GM19023 (cell line): ENCODE measurements at regions not wholly inside any gene's neighbourhood (a gene's known extent, or its start where the extent isn't known, plus 50 kb on each side); places are given as distances from the start of the nearest gene placed in this dataset.
"Not testable (repeated sequence)": the region's sequence is repeated elsewhere in the genome, so short reads cannot be mapped to it uniquely, and the experiment has no call there.

ENCODE experiments used
- ATAC-seq: cut with Tn5 transposase; IDR thresholded peaks from one replicate; pipeline ENCODE4 v1.9.1; 2021; ENCODE audit warnings: mild to moderate bottlenecking, moderate library complexity; ENCODE audit not compliant: unreplicated experiment

DNA sequence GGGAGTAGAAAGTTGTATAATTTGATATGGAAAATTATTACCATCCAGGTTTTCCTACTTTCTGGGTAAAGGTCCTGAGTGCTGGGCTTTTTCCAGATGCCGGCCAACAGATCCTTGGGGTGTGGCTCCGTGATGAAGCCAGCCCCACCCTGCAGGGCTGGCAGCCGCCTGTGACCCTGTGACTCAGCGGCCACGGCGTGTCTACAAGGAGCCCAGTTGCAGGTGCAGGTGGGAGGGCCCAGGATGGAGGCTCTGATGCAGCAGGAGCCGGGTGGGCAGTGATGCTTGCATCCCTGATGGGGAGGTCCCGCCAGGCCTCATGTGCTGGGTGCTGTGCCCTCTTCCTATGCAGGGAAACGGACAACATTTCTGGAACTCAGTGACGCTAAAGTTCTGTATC is 96.0 kb upstream of the ALKAL2 start:
- ATAC-seq: no peak

DNA sequence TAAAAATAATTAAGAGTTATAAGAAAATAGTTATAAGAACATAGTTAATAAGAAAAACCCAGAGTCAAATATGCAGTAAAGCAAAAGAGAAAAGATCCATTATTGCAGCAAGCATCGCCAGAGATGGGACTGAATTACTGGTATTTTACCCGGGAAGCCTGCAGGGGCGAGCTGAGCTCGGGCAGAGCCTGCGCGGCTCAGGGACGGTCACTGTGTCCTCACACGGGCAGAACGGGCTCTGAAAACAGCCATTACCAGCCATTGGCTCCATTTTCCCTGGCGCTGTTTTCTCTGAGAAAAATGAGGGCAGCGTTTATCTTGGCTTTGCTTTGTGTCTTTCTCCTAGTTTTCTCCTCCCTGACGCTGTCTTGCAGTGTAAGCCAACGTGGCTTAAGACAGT is 95.3 kb upstream of the ALKAL2 start:
- ATAC-seq: no peak

DNA sequence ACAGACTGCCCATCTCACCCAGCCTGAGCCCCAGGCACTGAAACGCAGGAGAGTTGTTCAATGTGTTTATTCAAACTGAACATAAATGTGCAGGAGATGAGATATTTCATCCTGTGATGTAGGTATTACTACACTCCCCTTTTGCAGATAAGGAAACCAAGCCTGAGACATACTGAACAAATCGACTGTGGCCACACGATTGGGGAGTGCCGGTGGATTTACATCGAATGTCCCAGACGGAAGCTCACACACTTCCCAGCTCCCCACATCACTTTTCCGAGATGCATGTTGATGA is 94.8 kb upstream of the ALKAL2 start:
- ATAC-seq: no peak

DNA sequence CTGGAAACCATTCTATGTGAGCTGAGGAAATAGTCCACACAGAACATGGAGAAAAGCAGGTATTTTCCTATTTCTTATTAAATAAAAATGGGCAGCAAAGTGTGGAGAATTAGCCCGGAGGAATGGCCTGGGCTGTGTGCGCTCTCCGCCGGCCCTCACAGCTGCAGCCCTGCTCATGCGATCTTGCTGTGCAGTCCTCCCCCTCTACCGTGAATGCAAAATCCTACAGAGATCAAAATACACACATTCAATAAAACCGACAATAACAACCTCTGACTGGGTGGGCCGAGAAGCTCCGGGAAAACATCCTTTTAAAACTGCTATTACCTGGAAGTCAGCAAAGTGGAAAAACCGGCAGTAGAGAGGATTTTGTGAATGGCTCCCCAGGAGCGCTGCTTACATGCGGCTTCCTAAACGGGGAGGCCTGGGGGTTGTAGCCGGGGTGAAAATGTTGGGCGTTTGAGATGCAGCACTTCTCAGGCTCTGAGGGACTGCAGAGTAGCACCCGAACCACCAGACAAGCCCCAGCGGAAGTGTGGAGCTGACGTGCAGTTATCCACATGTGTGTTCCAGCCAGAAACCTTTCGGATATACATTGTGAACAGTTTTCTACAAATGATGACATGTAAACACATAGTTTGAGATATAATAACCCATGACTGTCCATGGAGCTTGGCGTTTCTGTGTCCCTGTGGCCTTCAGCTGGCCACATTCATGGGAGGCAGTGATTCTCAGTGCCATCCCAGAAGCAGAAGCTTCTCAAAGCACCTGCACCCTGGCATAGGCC is 94.2 kb upstream of the ALKAL2 start:
- no peak for ATAC-seq

DNA sequence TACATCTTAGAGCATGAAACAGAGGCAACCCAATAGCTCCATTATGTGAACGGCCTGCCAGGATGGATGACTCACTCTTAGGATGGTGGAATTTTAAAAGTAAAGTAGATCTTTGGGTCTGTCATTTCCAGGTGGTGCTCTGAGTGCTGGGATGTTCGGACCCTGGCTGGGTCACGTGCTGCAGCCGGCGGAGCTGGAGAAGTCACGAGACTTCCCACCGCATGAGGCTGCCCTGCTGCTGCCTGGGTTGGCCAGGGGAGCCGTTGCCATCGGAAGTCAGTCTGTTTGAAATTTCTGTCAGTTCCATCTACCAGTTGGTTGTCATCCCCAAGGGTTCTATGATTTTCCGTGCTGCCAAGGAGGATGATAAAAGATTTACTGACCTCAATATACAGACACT is 93.3 kb upstream of the ALKAL2 start:
- no peak for ATAC-seq

DNA sequence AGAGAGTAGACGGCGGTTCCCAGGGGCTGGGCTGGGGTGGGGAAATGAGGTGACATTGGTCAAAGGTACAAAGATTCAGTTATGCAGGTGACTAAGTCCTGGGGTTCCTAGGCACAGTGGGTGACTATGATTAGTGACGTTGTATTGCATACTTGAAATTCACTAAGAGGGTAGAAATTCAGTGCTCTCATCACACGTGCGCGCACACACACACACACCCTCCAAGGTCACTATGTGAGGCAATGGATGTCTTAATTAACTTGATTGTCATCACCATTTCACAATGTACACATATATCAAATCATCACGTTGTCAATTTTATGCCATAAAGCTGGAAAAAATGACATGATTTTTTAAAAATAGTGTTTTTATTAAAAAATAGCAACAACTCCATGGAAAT is 92.9 kb upstream of the ALKAL2 start:
- no peak for ATAC-seq

DNA sequence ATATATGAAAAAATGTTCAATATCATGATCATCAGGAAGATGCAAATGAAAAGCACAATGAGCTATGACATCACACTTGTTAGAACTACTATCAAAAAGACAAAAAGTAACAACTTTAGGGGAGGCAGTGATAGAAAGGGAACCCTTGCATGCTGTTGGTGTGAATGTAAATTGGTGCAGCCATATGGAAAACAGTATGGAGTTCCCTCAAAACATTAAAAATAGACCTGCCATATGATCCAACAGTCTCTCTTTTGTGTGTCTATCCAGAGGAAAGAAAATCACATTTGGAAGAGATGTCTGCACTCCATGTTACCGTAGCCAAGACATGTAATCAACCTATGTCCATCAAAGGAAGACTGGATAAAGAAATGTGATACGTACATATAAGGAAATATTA is 92.3 kb upstream of the ALKAL2 start:
- no peak for ATAC-seq

DNA sequence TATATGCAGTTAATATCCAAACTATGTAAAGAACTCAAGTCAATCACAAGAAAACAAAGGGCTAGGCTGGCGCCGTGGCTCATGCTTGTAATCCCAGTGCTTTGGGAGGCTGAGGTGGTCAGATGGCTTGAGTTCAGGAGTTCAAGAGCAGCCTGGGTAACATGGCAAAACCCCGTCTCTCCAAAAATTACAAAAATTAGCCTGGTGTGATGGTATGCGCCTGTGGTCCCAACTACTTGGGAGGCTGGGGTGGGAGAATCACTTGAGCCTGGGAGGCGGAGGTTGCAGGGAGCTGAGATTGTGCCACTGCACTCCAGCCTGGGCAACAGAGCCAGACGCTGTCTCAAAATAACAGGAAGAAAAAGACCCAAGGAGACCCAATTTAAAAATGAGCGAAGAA is 91.9 kb upstream of the ALKAL2 start:
- ATAC-seq: no peak

DNA sequence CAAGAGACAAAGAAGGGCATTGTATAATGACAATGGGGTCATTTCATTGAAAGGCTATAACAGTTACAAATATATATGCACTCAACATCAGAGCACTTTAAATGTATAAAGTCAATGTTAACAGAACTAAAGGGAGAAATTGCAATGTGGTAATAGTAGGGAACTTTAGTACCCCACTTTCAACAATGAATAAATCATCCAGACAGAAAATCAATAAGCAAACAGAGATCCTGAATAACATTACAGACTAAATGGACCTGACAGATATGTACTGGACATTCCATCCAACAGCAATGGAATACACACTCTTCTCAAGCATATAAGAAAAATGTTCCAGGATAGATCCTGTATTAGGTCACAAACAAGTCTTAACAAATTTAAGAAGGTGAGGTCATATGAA is 90.5 kb upstream of the ALKAL2 start:
- ATAC-seq: no peak

DNA sequence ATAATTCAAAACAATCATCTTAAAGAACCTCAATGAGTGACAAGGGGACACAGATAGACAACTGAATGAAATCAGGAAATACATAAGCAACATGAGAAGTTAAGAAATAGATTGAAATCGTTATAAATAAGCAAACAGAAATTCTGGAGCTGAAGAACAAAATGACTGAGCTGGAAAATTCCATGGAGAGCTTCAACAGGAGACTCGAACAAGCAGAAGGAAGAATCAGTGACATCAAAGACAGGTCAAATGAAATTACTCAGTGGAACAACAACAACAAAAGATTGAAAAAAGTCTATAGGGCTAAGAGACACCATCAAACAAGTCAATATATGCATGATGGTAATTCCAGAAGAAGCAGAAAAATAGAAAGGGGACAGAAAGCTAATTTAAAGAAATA is 89.5 kb upstream of the ALKAL2 start:
- ATAC-seq: no peak

DNA sequence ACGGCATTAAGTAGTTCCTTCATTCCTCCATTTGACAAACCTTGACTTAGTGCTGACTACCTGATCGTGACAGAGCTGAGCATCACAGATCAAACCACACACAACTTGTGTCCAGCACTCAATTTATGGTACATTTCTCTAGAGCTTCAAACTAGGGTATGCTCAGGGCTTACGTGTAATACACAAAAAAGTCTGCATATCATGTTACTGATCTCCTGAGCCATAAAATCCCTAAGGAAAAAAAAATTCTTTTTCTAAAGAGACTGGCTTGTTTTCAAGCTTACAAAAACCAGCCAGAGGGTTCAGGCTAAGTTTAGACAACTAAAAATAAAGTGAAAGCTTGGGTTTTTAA is 88.0 kb upstream of the ALKAL2 start:
- ATAC-seq: no peak

DNA sequence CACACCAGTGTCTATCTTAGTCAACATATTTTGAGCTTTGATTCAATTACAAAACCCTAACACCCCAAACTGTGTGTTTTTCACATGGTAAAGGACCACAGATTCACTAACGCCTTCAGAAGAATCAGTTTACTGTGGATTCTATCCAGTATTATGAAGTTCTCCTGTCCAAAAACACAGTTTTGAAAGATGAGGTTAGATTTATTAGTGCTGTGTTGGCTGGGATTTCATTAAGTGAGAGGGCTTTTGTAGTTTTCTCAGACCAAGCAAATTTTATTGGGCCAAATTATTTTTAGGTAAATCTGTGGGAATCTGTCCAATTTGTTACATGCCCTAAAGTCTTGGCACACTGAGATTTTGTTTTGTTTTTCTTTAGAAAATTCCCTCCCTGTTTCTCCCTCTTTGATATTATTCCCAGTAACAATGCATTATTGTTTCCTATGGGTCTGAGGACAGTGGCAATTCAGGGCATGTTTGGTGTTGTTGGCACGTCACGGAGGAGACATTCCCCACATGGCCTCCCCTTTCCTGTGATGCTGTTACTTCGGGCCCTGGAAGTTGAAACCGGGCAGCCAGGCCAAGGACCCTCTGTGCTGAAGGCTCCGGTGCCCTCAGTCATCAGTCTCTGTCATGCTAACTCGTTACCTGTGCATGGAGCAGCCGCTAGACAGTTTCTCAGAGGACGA is 87.5 kb upstream of the ALKAL2 start:
- no peak for ATAC-seq

DNA sequence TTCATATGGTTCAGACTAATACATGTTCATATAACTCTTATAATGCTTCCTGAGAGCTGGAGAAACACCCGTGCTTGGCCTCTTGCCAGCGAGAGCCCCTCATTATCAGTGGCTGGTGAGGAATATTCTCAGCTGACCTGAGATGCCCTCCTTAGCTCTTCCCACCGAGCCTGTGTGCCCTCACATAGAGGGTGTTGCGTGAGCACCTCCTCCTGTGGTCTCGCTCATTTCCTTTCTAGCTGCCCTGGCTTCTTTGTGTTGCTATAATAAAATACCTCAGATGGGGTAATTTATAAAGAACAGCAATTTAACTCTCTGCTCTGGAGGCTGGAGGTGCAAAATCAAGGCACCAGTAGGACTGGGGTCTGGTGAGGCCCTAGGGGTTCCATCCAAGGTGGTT is 80.5 kb upstream of the ALKAL2 start:
- ATAC-seq: no peak

DNA sequence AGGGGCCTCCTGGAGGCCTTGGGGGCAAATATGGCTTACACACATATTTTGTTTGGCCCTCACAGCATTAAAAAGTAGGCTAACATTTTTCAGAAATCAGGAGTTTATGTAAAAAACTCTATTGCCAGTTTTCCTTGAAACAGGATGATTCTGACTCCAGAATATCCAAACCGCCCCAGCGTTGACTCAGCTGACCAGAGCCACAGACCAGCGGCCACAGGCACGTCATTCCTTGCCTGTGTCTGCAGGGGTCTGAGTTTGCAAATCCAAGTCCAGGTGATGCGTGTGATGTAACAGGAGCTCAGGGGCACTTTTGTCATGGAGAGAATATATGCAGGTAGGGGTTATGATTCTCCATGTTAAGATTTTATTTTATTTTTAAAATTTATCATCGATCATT is 79.4 kb upstream of the ALKAL2 start:
- ATAC-seq: no peak

DNA sequence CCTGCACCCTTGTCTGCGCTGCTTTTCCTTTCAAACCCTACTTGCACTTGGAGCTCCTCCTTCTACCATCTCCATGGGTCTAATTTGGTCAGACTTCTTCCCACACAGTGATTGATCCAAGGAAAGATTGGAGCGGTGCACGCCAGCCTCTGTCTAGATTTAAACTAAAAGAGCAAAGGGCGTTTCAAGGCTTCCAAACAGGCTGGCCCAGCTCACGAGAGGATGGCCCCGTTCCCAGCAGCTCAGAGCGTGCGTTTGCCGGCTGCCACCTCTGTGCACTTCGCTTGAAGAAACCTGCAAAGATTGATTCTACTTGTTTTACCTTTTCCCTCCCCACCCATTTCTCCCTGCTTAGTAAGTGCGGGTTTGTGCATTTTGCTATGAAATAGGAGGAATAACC is 78.8 kb upstream of the ALKAL2 start:
- no peak for ATAC-seq

DNA sequence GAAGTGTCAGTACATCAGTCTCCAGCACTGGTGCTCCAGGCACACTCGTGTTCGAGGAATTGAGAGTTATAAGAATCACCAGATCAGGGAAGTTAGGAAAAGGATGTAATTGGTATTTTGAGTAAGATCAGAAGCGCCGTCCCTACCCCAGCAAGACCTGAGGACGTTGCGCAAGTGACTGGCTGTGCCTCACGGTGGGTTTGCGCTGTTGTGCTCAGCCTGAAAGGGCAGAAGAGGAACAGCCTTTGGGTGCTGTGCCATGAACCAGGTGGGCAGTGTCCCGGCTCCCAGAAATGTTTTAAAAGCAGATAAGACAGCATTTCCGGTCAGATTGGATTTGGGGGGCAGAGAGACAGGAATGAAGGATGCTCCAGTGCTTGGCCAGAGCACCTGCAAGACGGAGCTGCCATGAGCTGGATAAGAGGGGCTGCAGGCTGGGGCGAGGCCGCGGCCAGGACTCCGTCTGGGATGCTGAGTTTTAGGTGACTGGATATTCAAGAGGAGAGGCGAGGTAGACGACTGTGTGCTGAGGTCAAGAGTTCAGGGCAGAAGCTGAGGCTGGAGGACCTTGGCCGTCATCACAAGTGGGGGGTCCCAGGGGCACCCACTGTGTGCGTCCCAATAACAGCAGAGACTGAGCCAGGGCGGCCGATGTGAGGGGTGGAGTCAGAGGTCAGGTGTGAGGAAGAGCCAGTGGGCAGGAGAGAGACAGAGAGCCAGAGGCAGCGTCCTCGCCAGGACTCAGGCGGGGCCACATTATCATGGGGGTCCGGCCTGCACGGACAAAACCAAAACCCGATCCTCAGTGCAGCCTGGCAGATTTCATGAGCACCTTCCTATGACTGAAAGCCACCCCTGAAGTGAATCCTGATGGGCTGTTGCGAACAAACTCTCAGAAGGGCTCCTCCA is 77.7 kb upstream of the ALKAL2 start:
- no peak for ATAC-seq

DNA sequence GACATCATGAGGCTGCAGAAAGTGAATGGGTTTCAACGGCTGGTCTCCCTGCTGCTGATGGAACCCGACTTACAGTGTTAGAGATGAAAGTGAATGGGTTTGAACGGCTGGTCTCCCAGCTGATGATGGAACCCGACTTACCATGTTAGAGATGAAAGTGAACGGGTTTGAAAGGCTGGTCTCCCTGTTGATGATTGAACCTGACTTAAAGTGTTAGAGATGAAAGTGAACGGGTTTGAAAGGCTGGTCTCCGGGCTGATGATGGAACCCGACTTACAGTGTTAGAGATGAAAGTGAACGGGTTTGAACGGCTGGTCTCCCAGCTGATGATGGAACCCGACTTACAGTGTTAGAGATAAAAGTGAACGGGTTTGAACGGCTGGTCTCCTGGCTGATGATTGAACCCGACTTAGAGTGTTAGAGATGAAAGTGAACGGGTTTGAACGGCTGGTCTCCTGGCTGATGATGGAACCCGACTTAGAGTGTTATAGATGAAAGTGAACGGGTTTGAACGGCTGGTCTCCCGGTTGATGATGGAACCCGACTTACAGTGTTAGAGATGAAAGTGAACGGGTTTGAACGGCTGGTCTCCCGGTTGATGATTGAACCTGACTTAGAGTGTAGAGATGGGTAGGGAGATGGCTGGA is 76.1 kb upstream of the ALKAL2 start:
- ATAC-seq: no peak

DNA sequence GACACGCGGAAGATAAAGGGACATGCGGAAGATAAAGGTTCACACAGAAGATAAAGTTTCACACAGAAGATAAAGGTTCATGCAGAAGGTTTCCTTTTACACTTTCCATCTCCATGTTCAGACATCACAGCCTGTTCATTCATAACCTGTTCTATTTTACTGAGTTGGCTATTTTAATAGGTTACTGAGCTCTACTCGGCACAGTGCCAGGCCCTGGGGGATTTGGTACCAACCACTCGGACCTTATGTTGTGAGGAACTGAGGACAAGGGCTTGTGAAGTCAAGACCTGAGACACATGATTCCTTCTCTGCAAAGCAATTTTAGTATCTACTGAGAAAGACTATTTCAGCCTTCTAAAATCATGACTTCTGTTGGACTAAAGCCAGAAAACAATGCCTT is 75.0 kb upstream of the ALKAL2 start:
- ATAC-seq: no peak

DNA sequence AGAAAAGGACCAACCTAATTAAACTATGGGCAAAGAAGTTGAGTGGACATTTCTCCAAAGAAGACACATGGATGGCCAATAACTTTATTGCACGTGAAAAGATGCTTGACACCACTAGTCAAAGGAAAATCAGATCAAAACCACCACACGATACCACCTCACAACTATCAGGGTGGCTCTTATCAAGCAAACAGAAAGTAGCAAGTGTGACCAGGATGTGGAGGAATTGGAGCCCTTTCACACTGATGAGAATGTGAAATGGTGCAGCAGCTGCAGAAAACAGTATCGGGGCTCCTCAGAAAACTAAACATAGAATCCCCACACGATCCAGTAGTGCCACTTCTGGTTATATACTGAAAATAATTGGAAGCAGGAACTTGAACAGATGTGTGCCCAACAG is 72.2 kb upstream of the ALKAL2 start:
- ATAC-seq: no peak

DNA sequence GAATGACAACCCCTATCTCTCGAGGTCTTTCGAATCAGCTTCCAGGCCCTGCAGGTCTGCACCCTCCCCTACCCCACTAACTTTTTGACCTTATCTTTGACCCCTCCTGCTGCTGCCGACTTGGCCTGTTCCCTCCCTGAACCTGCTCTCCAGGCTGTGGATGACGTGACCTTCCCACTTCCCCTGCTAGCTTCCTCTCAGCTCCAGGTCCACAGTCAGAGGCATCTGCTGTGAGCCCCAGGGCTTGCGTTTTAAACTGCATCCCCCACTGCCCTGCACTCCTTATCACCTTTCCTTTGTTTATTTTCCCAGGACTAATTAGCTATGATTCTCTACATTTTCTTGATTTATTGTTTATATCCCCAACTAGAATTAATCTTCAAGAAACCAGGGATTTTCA is 71.2 kb upstream of the ALKAL2 start:
- no peak for ATAC-seq

DNA sequence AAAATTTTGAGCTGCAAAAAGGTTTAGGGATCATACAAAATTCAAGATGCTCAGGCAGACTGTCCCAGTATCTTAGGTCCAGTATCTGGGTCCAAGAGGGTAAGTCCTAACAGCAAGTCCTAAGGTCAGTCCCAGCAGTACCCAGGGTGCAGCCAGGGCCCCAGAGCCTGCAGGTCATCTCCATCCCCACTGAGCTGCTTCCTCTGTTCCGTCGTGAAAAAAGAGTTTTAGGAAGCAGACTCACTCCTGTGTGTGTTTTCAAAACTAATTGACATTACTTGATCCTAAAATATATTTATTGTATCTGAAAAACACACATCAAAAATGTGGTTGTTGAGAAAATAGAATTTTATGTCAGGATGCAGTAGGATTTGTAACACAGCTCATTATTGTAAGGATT is 69.9 kb upstream of the ALKAL2 start:
- ATAC-seq: no peak

DNA sequence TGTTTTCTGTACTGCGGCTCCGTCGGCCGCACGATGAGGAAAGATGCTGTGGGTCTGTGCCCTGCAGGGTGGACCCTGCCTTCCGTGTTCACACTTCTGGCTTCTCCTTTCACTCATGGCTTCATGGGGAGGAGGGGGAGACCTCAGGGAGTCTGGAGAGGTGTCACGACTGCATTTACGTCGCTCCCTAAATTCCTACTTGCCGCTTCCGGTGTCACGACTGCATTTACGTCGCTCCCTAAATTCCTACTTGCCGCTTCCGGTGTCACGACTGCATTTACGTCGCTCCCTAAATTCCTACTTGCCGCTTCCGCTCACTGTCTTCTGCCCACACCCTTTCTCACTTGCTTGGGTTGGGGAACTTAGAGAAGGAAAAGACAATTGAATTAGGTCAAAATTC is 68.4 kb upstream of the ALKAL2 start:
- ATAC-seq: not testable (repeated sequence)
